Fibroblast of lung (primary cell): ENCODE measurements at regions not wholly inside any gene's neighbourhood (a gene's known extent, or its start where the extent isn't known, plus 50 kb on each side); places are given as distances from the start of the nearest gene placed in this dataset.

Experiments used
- DNase-seq, 2 donors: peaks; one replicate each; pipeline versions ENCODE4 v3.0.0 to v3.0.0-alpha.2; 2010; ENCODE audit warnings: low read depth in 2 of 2
- H2AFZ ChIP-seq: 2 replicates; pipeline ENCODE4 v1.5.1; 2012; ENCODE audit warnings: low read length, control low read depth, inconsistent platforms
- H3K27ac ChIP-seq: 2 replicates; pipeline ENCODE4 v1.5.1; 2011; ENCODE audit warnings: low read length, control low read depth; ENCODE audit not compliant: insufficient read depth
- H3K27me3 ChIP-seq: 2 replicates; pipeline ENCODE4 v1.5.1; 2011; ENCODE audit warnings: mild to moderate bottlenecking, low read length; ENCODE audit not compliant: control insufficient read depth, insufficient read depth
- H3K36me3 ChIP-seq: 2 replicates; pipeline ENCODE4 v1.5.1; 2011; ENCODE audit warnings: low read length; ENCODE audit not compliant: control insufficient read depth, insufficient read depth
- H3K4me1 ChIP-seq: 2 replicates; pipeline ENCODE4 v1.5.1; 2011; ENCODE audit warnings: low read length; ENCODE audit not compliant: control insufficient read depth, insufficient read depth; ENCODE audit errors: extremely low read depth
- H3K4me2 ChIP-seq: 2 replicates; pipeline ENCODE4 v1.5.1; 2011; ENCODE audit warnings: low read length, control low read depth; ENCODE audit not compliant: insufficient read depth; ENCODE audit errors: extremely low read depth
- H3K4me3 ChIP-seq, 4 experiments: fragments of 200-600 bp in 1 of 4; sonication (generic) in 1 of 4; replicated peaks in 1 of 4; 2 replicates each; pipeline ENCODE4 v1.5.1; 2011 to 2016; ENCODE audit warnings: low read length in 4 of 4, low read depth in 3 of 4, mild to moderate bottlenecking in 3 of 4, control low read depth in 2 of 4, inconsistent platforms in 1 of 4, mixed read lengths in 1 of 4; ENCODE audit not compliant: insufficient read depth in 1 of 4; ENCODE audit errors: control extremely low read depth in 1 of 4
- H3K79me2 ChIP-seq: 2 replicates; pipeline ENCODE4 v1.5.1; 2012; ENCODE audit warnings: mild to moderate bottlenecking, low read length, inconsistent platforms; ENCODE audit not compliant: control insufficient read depth, insufficient read depth
- H3K9ac ChIP-seq: 2 replicates; pipeline ENCODE4 v1.5.1; 2011; ENCODE audit warnings: mild to moderate bottlenecking, low read length, control low read depth; ENCODE audit not compliant: insufficient read depth
- H3K9me3 ChIP-seq: 2 replicates; pipeline ENCODE4 v1.5.1; 2012; ENCODE audit warnings: low read depth, low read length; ENCODE audit not compliant: control insufficient read depth, insufficient read depth
- H4K20me1 ChIP-seq: 2 replicates; pipeline ENCODE4 v1.5.1; 2011; ENCODE audit warnings: low read length; ENCODE audit not compliant: control insufficient read depth, insufficient read depth; ENCODE audit errors: extremely low read depth
- CTCF ChIP-seq, 2 donors: IDR thresholded peaks in 1 of 2; conservative IDR thresholded peaks in 1 of 2; 1 replicate in 1 of 2; 2 replicates in 1 of 2; pipeline ENCODE4 v1.5.1; 2011 to 2012; ENCODE audit warnings: low read length in 2 of 2, control low read depth in 1 of 2, inconsistent platforms in 1 of 2, low read depth in 1 of 2, mild to moderate bottlenecking in 1 of 2
- EZH2 ChIP-seq: IDR thresholded peaks from 2 replicates; pipeline ENCODE4 v1.5.1; 2012; ENCODE audit warnings: low read length, control low read depth, mild to moderate bottlenecking; ENCODE audit errors: missing control alignments

DNA sequence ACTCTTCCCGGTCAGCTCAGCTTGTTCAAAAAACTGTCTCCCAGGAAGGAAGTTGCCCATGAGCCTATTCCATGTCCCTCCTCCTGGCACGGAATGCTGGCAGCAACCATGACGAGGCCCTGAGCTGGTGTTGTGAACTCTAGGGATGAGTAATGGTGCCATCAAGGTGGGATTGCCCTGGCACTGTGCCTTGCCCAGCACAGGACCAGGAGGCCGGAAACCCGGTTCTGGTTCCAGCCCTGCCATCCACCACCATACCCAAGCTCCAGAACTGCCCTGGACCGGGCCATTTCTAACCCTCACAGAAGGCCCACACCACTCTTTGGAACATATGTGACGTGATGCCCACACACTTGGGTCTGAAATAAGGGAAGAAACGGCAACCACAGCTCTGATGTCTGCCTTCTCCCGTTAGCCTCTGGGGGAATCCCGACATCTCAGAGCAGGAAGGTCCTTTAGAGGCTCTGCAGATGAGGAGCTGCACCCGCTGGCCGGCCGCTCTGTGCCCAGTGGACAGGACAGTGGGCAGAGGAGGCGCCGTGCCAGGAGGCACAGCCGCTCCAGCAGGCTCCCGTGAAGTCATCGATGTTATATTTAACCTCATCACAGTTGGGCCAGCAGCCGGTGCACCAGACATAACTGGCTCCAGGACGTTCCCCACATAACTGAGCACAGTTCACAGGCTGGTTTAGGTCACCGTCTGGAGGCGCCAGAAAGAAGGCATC is 462.1 kb upstream of the ID2 start:
- Histone ChIP-seq H3K4me1 (no peaks in the 10 kb centered on the region), H2AFZ (no peak overlapping the region), H3K4me2 (no peak overlapping the region)

GRCh38 chr2:8222979-8223694 is 458.7 kb upstream of the ID2 start:
- H3K4me1 ChIP-seq = no peaks in the 10 kb centered on the region
- no peak overlapping the region for H3K27ac ChIP-seq

More for the DNA sequence above, 462.1 kb upstream of the ID2 start:
- Histone ChIP-seq H3K27ac (no peak overlapping the region), H3K27me3 (no peaks in the 10 kb centered on the region), H3K36me3 (no peaks in the 10 kb centered on the region), H3K9me3 (no peaks in the 10 kb centered on the region), H3K9ac (no peak overlapping the region), H3K79me2 (no peaks in the 10 kb centered on the region), H3K4me3 (no peak overlapping the region), H4K20me1 (no peaks in the 10 kb centered on the region)
- no peak for TF ChIP-seq EZH2
- TF ChIP-seq CTCF (conservative IDR thresholded peaks at IDR 0.05 in 1 of 2, IDR thresholded peaks at IDR 0.05 in 1 of 2; ENCODE audit: low read depth in 1 of 2, low read length in 2 of 2) = no peak
- DNase-seq = no peak

More at GRCh38 chr2:8222979-8223694, 458.7 kb upstream of the ID2 start:
- no peaks in the 10 kb centered on the region for H3K79me2 ChIP-seq
- H4K20me1 ChIP-seq = no peaks in the 10 kb centered on the region
- H3K9me3 ChIP-seq = no peaks in the 10 kb centered on the region
- H2AFZ ChIP-seq = no peak overlapping the region
- no peak for DNase-seq
- TF ChIP-seq EZH2 (no peak), CTCF (conservative IDR thresholded peaks at IDR 0.05 in 1 of 2, IDR thresholded peaks at IDR 0.05 in 1 of 2; ENCODE audit: low read depth in 1 of 2, low read length in 2 of 2) (no peak)
- H3K4me3 ChIP-seq = no peak overlapping the region
- H3K36me3 ChIP-seq = no peaks in the 10 kb centered on the region
- H3K9ac ChIP-seq = no peak overlapping the region
- H3K27me3 ChIP-seq = no peaks in the 10 kb centered on the region
- no peak overlapping the region for H3K4me2 ChIP-seq
